Body of pancreas (tissue), 4 donors: ENCODE measurements at regions not wholly inside any gene's neighbourhood (a gene's known extent, or its start where the extent isn't known, plus 50 kb on each side); places are given as distances from the start of the nearest gene placed in this dataset.

Source experiments
- CTCF ChIP-seq, 7 experiments: fragments of 450-650 bp in 4 of 7; fragments of 200-600 bp in 3 of 7; sonication (generic) in 3 of 7; IDR thresholded peaks; one replicate each; pipeline ENCODE4 v1.5.1; 2016 to 2019; ENCODE audit warnings: antibody characterized with exemption in 7 of 7
- POLR2A ChIP-seq, 3 donors: fragments of 450-650 bp; IDR thresholded peaks; one replicate each; pipeline ENCODE4 v1.6.1; 2016; ENCODE audit warnings: antibody characterized with exemption in 3 of 3, mild to moderate bottlenecking in 2 of 3

- TF ChIP-seq CTCF (IDR thresholded peaks at IDR 0.05) (no peak), POLR2A (IDR thresholded peaks at IDR 0.05) (no peak)
These were observed 221.3 kb upstream of the SMIM30 start for GRCh38 chr7:113339661-113340060.
